ENCODE measurements at regions not wholly inside any gene's neighbourhood (a gene's known extent, or its start where the extent isn't known, plus 50 kb on each side); places are given as distances from the start of the nearest gene placed in this dataset.

DNA sequence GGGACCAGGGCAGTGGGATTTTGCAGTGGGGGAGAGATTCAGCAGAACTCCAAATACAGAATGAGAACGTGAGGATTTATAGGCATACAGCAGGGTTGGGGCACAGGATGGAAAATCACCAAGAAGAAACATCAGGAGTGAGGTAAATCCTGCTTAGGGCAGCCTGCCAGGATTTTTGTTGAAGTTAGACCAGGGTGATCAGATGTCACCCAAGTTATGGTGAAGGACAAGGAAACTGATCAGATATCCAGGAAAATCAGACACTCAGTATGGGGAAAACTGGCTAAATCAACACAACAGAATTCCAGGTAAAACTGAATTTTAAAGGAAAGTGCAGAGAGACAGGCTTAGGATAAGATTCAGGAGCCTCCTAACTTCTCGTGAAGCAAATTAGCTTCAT lies 682.4 kb downstream of the TMEM121 start:
- H3K27me3 ChIP-seq (replicated peaks; ENCODE audit: insufficient read depth, low read depth, low read length, poor library complexity): peaks cover 82% of the 10 kb centered on the region
- ChIA-PET CTCF (interaction anchor here (1.0 kb wide), 1 partner anchor 259 kb away, joined by 9 read pairs; no protein-coding TSS in a partner anchor), POLR2A (ENCODE audit: low non-redundant PET) (no interaction called here)
- H3K4me3 ChIP-seq (ENCODE audit: low read depth, low read length, poor library complexity, severe bottlenecking): no peak overlapping the region
- intact Hi-C loops (cut with micrococcal nuclease; ENCODE audit: unreplicated experiment): no loop called here
- H3K9me3 ChIP-seq (ENCODE audit: low read depth, low read length, poor library complexity, severe bottlenecking): no peaks in the 10 kb centered on the region
- no peak for TF ChIP-seq EZH2 (IDR thresholded peaks at IDR 0.05; ENCODE audit: borderline replicate concordance, low read depth, low read length, poor library complexity, severe bottlenecking)
- TF ChIP-seq, protein P1, sequence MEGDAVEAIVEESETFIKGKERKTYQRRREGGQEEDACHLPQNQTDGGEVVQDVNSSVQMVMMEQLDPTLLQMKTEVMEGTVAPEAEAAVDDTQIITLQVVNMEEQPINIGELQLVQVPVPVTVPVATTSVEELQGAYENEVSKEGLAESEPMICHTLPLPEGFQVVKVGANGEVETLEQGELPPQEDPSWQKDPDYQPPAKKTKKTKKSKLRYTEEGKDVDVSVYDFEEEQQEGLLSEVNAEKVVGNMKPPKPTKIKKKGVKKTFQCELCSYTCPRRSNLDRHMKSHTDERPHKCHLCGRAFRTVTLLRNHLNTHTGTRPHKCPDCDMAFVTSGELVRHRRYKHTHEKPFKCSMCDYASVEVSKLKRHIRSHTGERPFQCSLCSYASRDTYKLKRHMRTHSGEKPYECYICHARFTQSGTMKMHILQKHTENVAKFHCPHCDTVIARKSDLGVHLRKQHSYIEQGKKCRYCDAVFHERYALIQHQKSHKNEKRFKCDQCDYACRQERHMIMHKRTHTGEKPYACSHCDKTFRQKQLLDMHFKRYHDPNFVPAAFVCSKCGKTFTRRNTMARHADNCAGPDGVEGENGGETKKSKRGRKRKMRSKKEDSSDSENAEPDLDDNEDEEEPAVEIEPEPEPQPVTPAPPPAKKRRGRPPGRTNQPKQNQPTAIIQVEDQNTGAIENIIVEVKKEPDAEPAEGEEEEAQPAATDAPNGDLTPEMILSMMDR (conservative IDR thresholded peaks at IDR 0.05; ENCODE audit: low read depth, low read length): no peak
- H3K4me1 ChIP-seq (ENCODE audit: insufficient read depth, low read length, poor library complexity, severe bottlenecking): no peaks in the 10 kb centered on the region
- no peak overlapping the region for H3K27ac ChIP-seq (ENCODE audit: low read depth, low read length, poor library complexity, severe bottlenecking)
- no TSS peak for BruUV-seq (replicated peaks)
- DNase-seq (ENCODE audit: low spot score): no peak
- no peaks in the 10 kb centered on the region for H3K36me3 ChIP-seq (ENCODE audit: insufficient read depth, low read length, poor library complexity, severe bottlenecking)

DNA sequence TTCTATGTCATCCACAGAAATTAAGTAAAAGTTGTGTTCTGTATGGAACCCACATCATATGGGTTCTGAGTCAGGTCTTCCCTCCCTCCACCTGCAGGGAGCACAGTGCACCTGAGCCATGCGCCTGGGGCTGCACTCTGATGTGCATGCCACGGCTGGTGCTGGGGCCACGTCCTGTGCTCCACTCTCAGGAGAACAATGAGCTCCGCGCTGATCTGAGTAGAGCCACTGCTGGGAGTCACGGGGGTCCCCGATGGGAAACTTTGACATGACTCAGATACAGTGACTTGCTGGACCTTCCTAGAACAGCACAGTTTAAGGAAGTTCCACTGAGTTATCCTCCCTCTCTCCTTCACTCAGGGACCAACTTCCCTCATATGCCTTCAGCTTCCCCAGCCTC lies 683.4 kb downstream of the TMEM121 start:
- Histone ChIP-seq H3K4me1 (ENCODE audit: insufficient read depth, low read length, poor library complexity, severe bottlenecking) (no peaks in the 10 kb centered on the region), H3K36me3 (ENCODE audit: insufficient read depth, low read length, poor library complexity, severe bottlenecking) (no peaks in the 10 kb centered on the region), H3K27ac (ENCODE audit: low read depth, low read length, poor library complexity, severe bottlenecking) (no peak overlapping the region), H3K4me3 (ENCODE audit: low read depth, low read length, poor library complexity, severe bottlenecking) (no peak overlapping the region), H3K9me3 (ENCODE audit: low read depth, low read length, poor library complexity, severe bottlenecking) (no peaks in the 10 kb centered on the region), H3K27me3 (replicated peaks; ENCODE audit: insufficient read depth, low read depth, low read length, poor library complexity) (peaks cover 73% of the 10 kb centered on the region)
- DNase-seq (ENCODE audit: low spot score): no peak
- TF ChIP-seq, protein P1 (conservative IDR thresholded peaks at IDR 0.05; ENCODE audit: low read depth, low read length): no peak
- no peak for TF ChIP-seq EZH2 (IDR thresholded peaks at IDR 0.05; ENCODE audit: borderline replicate concordance, low read depth, low read length, poor library complexity, severe bottlenecking)
- POLR2A ChIA-PET (ENCODE audit: low non-redundant PET): no interaction called here
- intact Hi-C loops (cut with micrococcal nuclease; ENCODE audit: unreplicated experiment): no loop called here
- CTCF ChIA-PET: interaction anchor here (0.6 to 1.0 kb wide), 2 partner anchors 258 to 259 kb away, joined by 7 to 9 read pairs; no protein-coding TSS in a partner anchor
- BruUV-seq (replicated peaks): no TSS peak

GRCh38 chr14:106210650-106211049 lies 684.3 kb downstream of the TMEM121 start:
- no TSS peak for BruUV-seq (replicated peaks)
- CTCF ChIA-PET: interaction anchor here (0.6 kb wide), 1 partner anchor 226 kb away, joined by 3 read pairs; no protein-coding TSS in a partner anchor
- no peaks in the 10 kb centered on the region for H3K9me3 ChIP-seq (ENCODE audit: low read depth, low read length, poor library complexity, severe bottlenecking)
- no peak for TF ChIP-seq EZH2 (IDR thresholded peaks at IDR 0.05; ENCODE audit: borderline replicate concordance, low read depth, low read length, poor library complexity, severe bottlenecking)
- TF ChIP-seq, protein P1 (conservative IDR thresholded peaks at IDR 0.05; ENCODE audit: low read depth, low read length): peak; percentile 27; the same call in 1 of the 2 replicates
- no peaks in the 10 kb centered on the region for H3K36me3 ChIP-seq (ENCODE audit: insufficient read depth, low read length, poor library complexity, severe bottlenecking)
- H3K4me3 ChIP-seq (ENCODE audit: low read depth, low read length, poor library complexity, severe bottlenecking): no peak overlapping the region
- H3K4me1 ChIP-seq (ENCODE audit: insufficient read depth, low read length, poor library complexity, severe bottlenecking): no peaks in the 10 kb centered on the region
- no peak overlapping the region for H3K27ac ChIP-seq (ENCODE audit: low read depth, low read length, poor library complexity, severe bottlenecking)
- no peak for DNase-seq (ENCODE audit: low spot score)
- POLR2A ChIA-PET (ENCODE audit: low non-redundant PET): no interaction called here
- H3K27me3 ChIP-seq (replicated peaks; ENCODE audit: insufficient read depth, low read depth, low read length, poor library complexity): peaks cover 64% of the 10 kb centered on the region
- intact Hi-C loops (cut with micrococcal nuclease; ENCODE audit: unreplicated experiment): no loop called here
